IMR-90 (cell line): ENCODE measurements at regions not wholly inside any gene's neighbourhood (a gene's known extent, or its start where the extent isn't known, plus 50 kb on each side); places are given as distances from the start of the nearest gene placed in this dataset.

ENCODE experiments used
- ATAC-seq: fragments of 200-7000 bp; cut with Tn5 transposase; 2 replicates; pipeline ENCODE4 v1.9.1; 2020; ENCODE audit warnings: low read depth, mild to moderate bottlenecking, moderate library complexity
- BruUV-seq: library from RNA; stranded (reverse); fragments of 400-500 nt; replicated peaks from 2 replicates; lab custom pipeline; 2021; lab: Mats Ljungman, UMichigan
- CTCF ChIA-PET: fragments of 300-600 bp; formaldehyde crosslinking; extraction: SDS; loops from one replicate; lab custom pipeline; 2021; ENCODE audit warnings: antibody characterized with exemption; lab: Yijun Ruan, JAX
- POLR2A ChIA-PET: fragments of 300-600 bp; sonication (Branson Sonifier 250); formaldehyde crosslinking; loops from one replicate; lab custom pipeline; 2022; ENCODE audit warnings: antibody characterized with exemption; ENCODE audit not compliant: unreplicated experiment; lab: Charles Lee
- DNase-seq: peaks from one replicate; pipeline ENCODE4 v3.0.0; 2013
- H2AFZ ChIP-seq: replicated peaks from 2 replicates; pipeline ENCODE3; 2013; ENCODE audit warnings: low read length, mild to moderate bottlenecking; ENCODE audit not compliant: poor library complexity
- H2AK5ac ChIP-seq: 2 replicates; pipeline ENCODE4 v1.6.1; 2013; ENCODE audit warnings: low read depth, low read length, inconsistent platforms
- H2AK9ac ChIP-seq: replicated peaks from 2 replicates; pipeline ENCODE3; 2013; ENCODE audit warnings: mild to moderate bottlenecking, low read depth, low read length, moderate library complexity; ENCODE audit not compliant: poor library complexity
- H2BK120ac ChIP-seq: 2 replicates; pipeline ENCODE4 v1.6.1; 2013; ENCODE audit warnings: low read depth, low read length, inconsistent platforms
- H2BK15ac ChIP-seq: 3 replicates; pipeline ENCODE4 v1.6.1; 2013; ENCODE audit warnings: low read depth, low read length, inconsistent platforms
- H2BK20ac ChIP-seq: 2 replicates; pipeline ENCODE4 v1.6.1; 2013; ENCODE audit warnings: low read depth, mild to moderate bottlenecking, inconsistent platforms, low read length, moderate library complexity
- H2BK5ac ChIP-seq: 2 replicates; pipeline ENCODE4 v1.6.1; 2013; ENCODE audit warnings: mild to moderate bottlenecking, low read depth, low read length, inconsistent platforms; ENCODE audit not compliant: poor library complexity, severe bottlenecking
- H3K14ac ChIP-seq: replicated peaks from 2 replicates; pipeline ENCODE4 v1.6.1; 2013; ENCODE audit warnings: low read depth, low read length, inconsistent platforms
- H3K18ac ChIP-seq: 2 replicates; pipeline ENCODE4 v1.6.1; 2013; ENCODE audit warnings: low read depth, low read length, control low read depth
- H3K23ac ChIP-seq: 2 replicates; pipeline ENCODE4 v1.6.1; 2013; ENCODE audit warnings: low read depth, low read length, inconsistent platforms
- H3K27ac ChIP-seq: 2 replicates; pipeline ENCODE4 v1.5.1; 2013; ENCODE audit warnings: mild to moderate bottlenecking, control low read depth, low read length; ENCODE audit not compliant: insufficient read depth
- H3K27me3 ChIP-seq: 2 replicates; pipeline ENCODE4 v1.6.1; 2013; ENCODE audit warnings: low read length; ENCODE audit not compliant: control insufficient read depth, insufficient read depth
- H3K36me3 ChIP-seq: 2 replicates; pipeline ENCODE4 v1.6.1; 2013; ENCODE audit warnings: low read length, mixed read lengths; ENCODE audit not compliant: control insufficient read depth, insufficient read depth
- H3K4ac ChIP-seq: 2 replicates; pipeline ENCODE4 v1.6.1; 2013; ENCODE audit warnings: low read depth, low read length, inconsistent platforms
- H3K4me1 ChIP-seq: 2 replicates; pipeline ENCODE4 v1.6.1; 2013; ENCODE audit warnings: low read length, mixed read lengths; ENCODE audit not compliant: control insufficient read depth, insufficient read depth
- H3K4me2 ChIP-seq: 2 replicates; pipeline ENCODE4 v1.6.1; 2013; ENCODE audit warnings: low read depth, mild to moderate bottlenecking, control low read depth, low read length, moderate library complexity
- H3K4me3 ChIP-seq: 2 replicates; pipeline ENCODE4 v1.5.1; 2013; ENCODE audit warnings: low read depth, mild to moderate bottlenecking, control low read depth, low read length, moderate library complexity; ENCODE audit not compliant: insufficient read depth
- H3K56ac ChIP-seq: 2 replicates; pipeline ENCODE4 v1.6.1; 2013; ENCODE audit warnings: low read length, inconsistent platforms; ENCODE audit not compliant: insufficient read depth; ENCODE audit errors: extremely low read depth
- H3K79me1 ChIP-seq, 2 experiments: 2 replicates each; pipeline ENCODE4 v1.6.1; 2013; ENCODE audit warnings: low read length in 2 of 2, inconsistent platforms in 1 of 2, low read depth in 1 of 2
- H3K9ac ChIP-seq: 2 replicates; pipeline ENCODE4 v1.6.1; 2013; ENCODE audit warnings: low read depth, low read length, control low read depth
- H3K9me1 ChIP-seq: 2 replicates; pipeline ENCODE4 v1.6.1; 2013; ENCODE audit warnings: low read length, inconsistent platforms; ENCODE audit not compliant: insufficient read depth
- H3K9me3 ChIP-seq: 2 replicates; pipeline ENCODE4 v1.6.1; 2013; ENCODE audit warnings: low read length; ENCODE audit not compliant: control insufficient read depth, insufficient read depth
- H4K20me1 ChIP-seq: 2 replicates; pipeline ENCODE4 v1.6.1; 2013; ENCODE audit warnings: low read length, inconsistent platforms; ENCODE audit not compliant: insufficient read depth
- H4K5ac ChIP-seq: 2 replicates; pipeline ENCODE4 v1.6.1; 2013; ENCODE audit warnings: mild to moderate bottlenecking, low read depth, low read length, control low read depth
- H4K8ac ChIP-seq, 2 experiments: 2 replicates each; pipeline ENCODE4 v1.6.1; 2013; ENCODE audit warnings: low read depth in 2 of 2, low read length in 2 of 2, control low read depth in 1 of 2, inconsistent platforms in 1 of 2
- H4K91ac ChIP-seq: 2 replicates; pipeline ENCODE4 v1.6.1; 2013; ENCODE audit warnings: low read depth, low read length, inconsistent platforms; ENCODE audit not compliant: insufficient read depth
- MAFK ChIP-seq: IDR thresholded peaks from 2 replicates; pipeline ENCODE4 v1.6.1; 2012; ENCODE audit warnings: low read depth, low read length, improper control_type of control experiment
- MXI1 ChIP-seq: IDR thresholded peaks from 2 replicates; pipeline ENCODE4 v1.6.1; 2012; ENCODE audit warnings: low read depth, mild to moderate bottlenecking, low read length, moderate library complexity, borderline replicate concordance
- WGBS, 2 experiments: methylation state at CpG; one replicate each; pipeline versions ENCODE4 v1.1.5 to v1.1.7; 2013; ENCODE audit warnings: missing lambda C conversion rate in 2 of 2; ENCODE audit not compliant: insufficient read length in 1 of 2; ENCODE audit errors: extremely low coverage in 2 of 2; 5-methylcytosine and 5-hydroxymethylcytosine counted together
- dilution Hi-C: fragments of 300-500 bp; cut with HindIII; formaldehyde crosslinking; loops from one replicate; pipeline ENCODE4 v1.14.3; 2018; ENCODE audit warnings: low sequenced_read_pairs; ENCODE audit not compliant: unreplicated experiment
- in situ Hi-C: fragments of 300-500 bp; cut with MboI; formaldehyde crosslinking; loops from 3 replicates; pipeline ENCODE4 v1.14.3; 2019; ENCODE audit warnings: low sequenced_read_pairs, inconsistent platforms, mixed read lengths
- intact Hi-C: fragments of 100-400 bp; cut with micrococcal nuclease; formaldehyde crosslinking; loops from 2 replicates; pipeline ENCODE4 v1.10.0; 2022

GRCh38 chr2:57111531-57111930 lies 927.7 kb downstream of the CCDC85A start:
- WGBS, 2 experiments: no CpG with 5 or more reads among the region's 2 CpGs
- H4K20me1 ChIP-seq: no peaks in the 10 kb centered on the region
- no peak overlapping the region for H2BK5ac ChIP-seq
- H2BK15ac ChIP-seq: no peak overlapping the region
- no peak overlapping the region for H2BK120ac ChIP-seq
- TF ChIP-seq MAFK (peak; percentile 87), MXI1 (no peak)
- BruUV-seq: no TSS peak
- H3K4me2 ChIP-seq: no peak overlapping the region
- no peak overlapping the region for H3K4me3 ChIP-seq
- H3K27ac ChIP-seq: no peak overlapping the region
- no peak overlapping the region for H3K4ac ChIP-seq
- dilution Hi-C loops: no loop called here
- CTCF ChIA-PET: no interaction called here
- in situ Hi-C loops: no loop called here
- H3K14ac ChIP-seq: no peak overlapping the region
- no peak overlapping the region for H3K9ac ChIP-seq
- no peaks in the 10 kb centered on the region for H3K79me1 ChIP-seq
- no peak overlapping the region for H3K23ac ChIP-seq
- H2AFZ ChIP-seq: no peak overlapping the region
- no peaks in the 10 kb centered on the region for H3K36me3 ChIP-seq
- H4K5ac ChIP-seq: no peak overlapping the region
- H3K9me1 ChIP-seq: no peaks in the 10 kb centered on the region
- H3K9me3 ChIP-seq: no peaks in the 10 kb centered on the region; the same call in 1 of the 2 replicates
- DNase-seq (no peak), ATAC-seq (no peak)
- no peaks in the 10 kb centered on the region for H3K4me1 ChIP-seq
- no peak overlapping the region for H2AK9ac ChIP-seq
- no peak overlapping the region for H3K18ac ChIP-seq
- POLR2A ChIA-PET: no interaction called here
- H2BK20ac ChIP-seq: no peak overlapping the region
- intact Hi-C loops: no loop called here
- H4K91ac ChIP-seq: no peak overlapping the region
- H3K56ac ChIP-seq: no peak overlapping the region
- H3K27me3 ChIP-seq: no peaks in the 10 kb centered on the region
- no peak overlapping the region for H4K8ac ChIP-seq
- H2AK5ac ChIP-seq: no peak overlapping the region
